MM.1S (cell line): ENCODE measurements at regions not wholly inside any gene's neighbourhood (a gene's known extent, or its start where the extent isn't known, plus 50 kb on each side); places are given as distances from the start of the nearest gene placed in this dataset.

Experiments used
- EZH2phosphoT487 ChIP-seq: fragments of 300-600 bp; sonication (generic); IDR thresholded peaks from 2 replicates; pipeline ENCODE4 v1.6.1; 2018; ENCODE audit warnings: antibody characterized with exemption, low read length
- TF ChIP-seq, protein P1 (sequence below): fragments of 300-600 bp; sonication (generic); IDR thresholded peaks from 2 replicates; pipeline ENCODE4 v1.5.1; 2016; ENCODE audit warnings: antibody characterized with exemption, low read length, mixed read lengths

DNA sequence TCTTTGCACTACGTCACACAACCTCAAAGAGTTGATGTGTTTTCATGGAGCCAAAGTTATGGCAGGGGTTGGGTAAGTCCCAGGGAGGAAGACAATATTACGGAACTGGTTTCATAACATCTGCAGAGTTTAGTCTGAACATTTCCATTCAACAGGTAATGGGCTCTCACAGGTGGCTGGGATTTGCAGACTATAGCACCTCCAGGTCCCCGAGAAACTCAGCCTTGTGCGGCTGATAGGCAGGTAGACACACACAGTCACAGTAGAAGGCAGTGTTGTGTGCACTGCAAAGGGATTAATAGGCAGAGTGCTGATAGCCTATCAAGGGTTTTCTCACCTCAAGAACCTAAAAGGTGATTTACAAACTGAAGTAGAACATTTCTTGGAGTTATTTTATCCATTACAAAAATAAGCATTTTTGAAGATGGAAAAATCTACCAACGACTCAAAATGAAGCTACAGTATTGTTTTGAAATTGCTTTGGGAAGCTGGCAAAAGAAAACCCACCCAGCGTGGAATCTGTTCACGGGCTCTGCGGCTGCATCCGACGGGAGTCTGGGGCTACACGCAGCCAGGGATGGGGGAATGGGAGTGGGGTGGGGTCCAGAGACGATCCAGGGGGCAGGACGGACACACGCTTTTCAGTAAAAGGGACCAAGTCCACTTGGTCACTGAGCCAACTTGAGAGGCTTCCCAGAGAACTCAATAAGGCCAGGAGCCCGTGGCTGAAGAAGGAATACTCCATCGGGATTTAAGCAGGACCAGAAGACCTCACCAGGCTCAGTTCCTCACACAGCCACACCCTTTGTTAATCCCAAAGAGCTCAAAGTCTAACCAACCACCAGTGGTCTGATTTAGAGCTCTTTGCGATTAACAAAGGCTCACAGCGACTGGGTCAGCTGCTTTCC lies 82.9 kb downstream of the CHRNA1 start:
- TF ChIP-seq, protein P1, sequence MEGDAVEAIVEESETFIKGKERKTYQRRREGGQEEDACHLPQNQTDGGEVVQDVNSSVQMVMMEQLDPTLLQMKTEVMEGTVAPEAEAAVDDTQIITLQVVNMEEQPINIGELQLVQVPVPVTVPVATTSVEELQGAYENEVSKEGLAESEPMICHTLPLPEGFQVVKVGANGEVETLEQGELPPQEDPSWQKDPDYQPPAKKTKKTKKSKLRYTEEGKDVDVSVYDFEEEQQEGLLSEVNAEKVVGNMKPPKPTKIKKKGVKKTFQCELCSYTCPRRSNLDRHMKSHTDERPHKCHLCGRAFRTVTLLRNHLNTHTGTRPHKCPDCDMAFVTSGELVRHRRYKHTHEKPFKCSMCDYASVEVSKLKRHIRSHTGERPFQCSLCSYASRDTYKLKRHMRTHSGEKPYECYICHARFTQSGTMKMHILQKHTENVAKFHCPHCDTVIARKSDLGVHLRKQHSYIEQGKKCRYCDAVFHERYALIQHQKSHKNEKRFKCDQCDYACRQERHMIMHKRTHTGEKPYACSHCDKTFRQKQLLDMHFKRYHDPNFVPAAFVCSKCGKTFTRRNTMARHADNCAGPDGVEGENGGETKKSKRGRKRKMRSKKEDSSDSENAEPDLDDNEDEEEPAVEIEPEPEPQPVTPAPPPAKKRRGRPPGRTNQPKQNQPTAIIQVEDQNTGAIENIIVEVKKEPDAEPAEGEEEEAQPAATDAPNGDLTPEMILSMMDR, result no peak
- TF ChIP-seq EZH2phosphoT487, result no peak
